ENCODE measurements at regions not wholly inside any gene's neighbourhood (a gene's known extent, or its start where the extent isn't known, plus 50 kb on each side); places are given as distances from the start of the nearest gene placed in this dataset.

- CTCF ChIA-PET, result no interaction called here
- no peak overlapping the region for H3K4me3 ChIP-seq (ENCODE audit: low read depth, low read length)
These were observed 131.0 kb downstream of the DMRTA2 start for GRCh38 chr1:50292276-50292675.

GRCh38 chr1:50289495-50289894 is 133.7 kb downstream of the DMRTA2 start:
- H3K4me1 ChIP-seq (ENCODE audit: control insufficient read depth, insufficient read depth, low read length), result no peaks in the 10 kb centered on the region
- no peak overlapping the region for H3K4me3 ChIP-seq (ENCODE audit: low read depth, low read length)
- POLR2A ChIA-PET, result no interaction called here
- TF ChIP-seq WT1 (tag by site-specific recombination; IDR thresholded peaks at IDR 0.05) (no peak), GFI1B (tag by site-specific recombination; IDR thresholded peaks at IDR 0.05) (no peak), ZNF791 (tag by site-specific recombination; IDR thresholded peaks at IDR 0.05) (no peak), YY2 (tag by site-specific recombination; IDR thresholded peaks at IDR 0.05) (no peak), ZNF76 (tag by site-specific recombination; IDR thresholded peaks at IDR 0.05; ENCODE audit: borderline replicate concordance, low read depth) (no peak), MZF1 (tag by site-specific recombination; IDR thresholded peaks at IDR 0.05; ENCODE audit: borderline replicate concordance) (no peak), REST (tag by site-specific recombination; IDR thresholded peaks at IDR 0.05) (no peak), SCRT2 (tag by site-specific recombination; IDR thresholded peaks at IDR 0.05) (no peak), YY1 (tag by site-specific recombination; IDR thresholded peaks at IDR 0.05) (no peak), ZNF175 (tag by site-specific recombination; IDR thresholded peaks at IDR 0.05) (no peak)
- H3K9me3 ChIP-seq (ENCODE audit: control insufficient read depth, insufficient read depth, low read depth, low read length), result no peaks in the 10 kb centered on the region
- CTCF ChIA-PET, result interaction anchor here (1.1 kb wide), 1 partner anchor 16 kb away, joined by 3 read pairs; no protein-coding TSS in a partner anchor
- H3K36me3 ChIP-seq (ENCODE audit: control insufficient read depth in 2 of 2, insufficient read depth in 1 of 2, low read length in 2 of 2), result no peaks in the 10 kb centered on the region
- H3K27ac ChIP-seq (ENCODE audit: extremely low read depth, low read depth, low read length), result no peak overlapping the region

More at GRCh38 chr1:50292276-50292675, 131.0 kb downstream of the DMRTA2 start:
- Histone ChIP-seq H3K9me3 (ENCODE audit: control insufficient read depth, insufficient read depth, low read depth, low read length) (no peaks in the 10 kb centered on the region), H3K4me1 (ENCODE audit: control insufficient read depth, insufficient read depth, low read length) (no peaks in the 10 kb centered on the region), H3K27ac (ENCODE audit: extremely low read depth, low read depth, low read length) (no peak overlapping the region), H3K36me3 (ENCODE audit: control insufficient read depth in 2 of 2, insufficient read depth in 1 of 2, low read length in 2 of 2) (no peaks in the 10 kb centered on the region)
- TF ChIP-seq HOXA7 (CRISPR knock-in tag; IDR thresholded peaks at IDR 0.05; ENCODE audit: borderline replicate concordance) (no peak), INSM2 (tag by site-specific recombination; IDR thresholded peaks at IDR 0.05) (no peak), ZNF791 (tag by site-specific recombination; IDR thresholded peaks at IDR 0.05) (no peak), HOXD13 (CRISPR knock-in tag; IDR thresholded peaks at IDR 0.05; ENCODE audit: borderline replicate concordance) (no peak), ZNF747 (tag by site-specific recombination; IDR thresholded peaks at IDR 0.05) (no peak), ZNF184 (tag by site-specific recombination; IDR thresholded peaks at IDR 0.05) (no peak), ZNF433 (tag by site-specific recombination; IDR thresholded peaks at IDR 0.05; ENCODE audit: low read depth) (no peak), ZNF548 (tag by site-specific recombination; IDR thresholded peaks at IDR 0.05) (no peak), ZNF514 (tag by site-specific recombination; IDR thresholded peaks at IDR 0.05) (no peak), REST (tag by site-specific recombination; IDR thresholded peaks at IDR 0.05) (no peak), ZNF76 (tag by site-specific recombination; IDR thresholded peaks at IDR 0.05; ENCODE audit: borderline replicate concordance, low read depth) (no peak), ZNF658 (tag by site-specific recombination; IDR thresholded peaks at IDR 0.05) (no peak)
- POLR2A ChIA-PET, result no interaction called here
